ENCODE measurements at regions not wholly inside any gene's neighbourhood (a gene's known extent, or its start where the extent isn't known, plus 50 kb on each side); places are given as distances from the start of the nearest gene placed in this dataset.
"Not testable (repeated sequence)": the region's sequence is repeated elsewhere in the genome, so short reads cannot be mapped to it uniquely, and the experiment has no call there.

GRCh38 chr5:106874531-106874930 lies 796.2 kb downstream of the EFNA5 start:
- DNase-seq = no peak

DNA sequence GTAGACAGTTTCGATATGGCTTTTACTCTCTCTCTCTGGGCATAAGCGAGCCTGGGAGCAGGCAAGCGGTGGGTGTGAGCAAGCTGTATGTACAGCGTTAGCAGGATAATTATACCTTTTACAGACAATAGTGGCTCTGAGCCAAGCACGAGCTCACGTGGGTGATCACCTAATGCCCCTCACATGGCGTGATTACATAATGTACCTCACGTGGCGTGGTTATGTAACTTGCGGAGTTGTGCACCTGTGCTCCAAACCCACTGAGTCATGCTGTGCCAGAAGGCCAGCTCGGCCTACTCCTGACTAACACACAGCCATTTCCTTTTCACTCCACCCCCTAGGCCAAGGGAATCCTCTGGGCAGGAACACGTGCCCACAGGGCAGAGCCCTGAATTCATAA lies 797.2 kb downstream of the EFNA5 start:
- no peak for DNase-seq

DNA sequence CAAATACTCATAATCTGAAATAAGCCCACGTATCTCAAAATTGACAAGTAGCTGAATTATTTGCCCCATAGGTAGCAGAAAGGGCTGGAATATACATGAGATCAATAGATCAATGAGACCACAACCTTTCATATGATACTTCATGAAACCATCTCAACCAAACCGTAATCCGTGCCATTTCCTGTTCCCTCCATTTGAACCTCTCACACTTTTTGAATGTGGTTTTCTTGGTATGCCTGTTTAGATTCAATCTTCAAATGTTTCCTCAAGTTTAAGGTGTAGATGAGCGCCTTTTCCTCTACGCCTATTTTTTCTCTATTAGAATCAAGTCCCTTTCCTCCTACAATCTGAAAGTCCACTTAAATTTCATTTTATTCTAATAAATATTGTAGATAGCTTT lies 805.5 kb downstream of the EFNA5 start:
- DNase-seq = no peak

DNA sequence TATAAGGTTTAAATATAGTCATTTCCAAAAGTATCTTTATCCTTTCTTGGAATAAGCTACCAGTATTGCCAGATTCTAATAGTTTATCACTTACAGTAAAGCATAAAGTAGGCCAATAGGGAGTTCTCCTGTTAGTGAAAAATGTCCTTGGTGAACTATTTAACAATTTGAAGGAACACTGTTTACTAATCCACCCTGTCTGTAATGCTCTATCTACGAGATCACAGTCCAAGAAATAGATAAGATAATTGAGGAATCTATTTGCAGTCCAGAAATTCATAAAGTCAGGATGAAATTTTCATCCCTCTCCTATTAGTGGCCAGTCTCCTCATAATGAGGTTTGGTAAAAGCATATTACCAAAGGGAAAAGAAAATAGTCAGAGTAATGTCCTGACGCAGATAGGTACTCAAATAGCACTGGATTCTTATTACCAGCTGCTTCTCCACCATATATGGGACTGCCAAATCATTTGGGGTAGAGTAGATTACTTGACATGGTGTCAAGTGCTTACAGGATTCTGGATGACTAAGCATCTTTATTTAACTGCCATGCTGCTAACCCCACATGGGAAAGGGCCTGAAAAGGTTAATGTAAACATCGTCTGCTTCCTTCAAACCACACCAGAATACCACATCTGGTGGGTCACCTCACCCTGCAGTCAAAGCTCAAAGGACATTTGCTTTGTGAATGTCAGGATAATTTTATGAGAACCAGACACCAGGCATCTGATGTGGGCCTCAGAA lies 808.1 kb downstream of the EFNA5 start:
- DNase-seq = no peak

DNA sequence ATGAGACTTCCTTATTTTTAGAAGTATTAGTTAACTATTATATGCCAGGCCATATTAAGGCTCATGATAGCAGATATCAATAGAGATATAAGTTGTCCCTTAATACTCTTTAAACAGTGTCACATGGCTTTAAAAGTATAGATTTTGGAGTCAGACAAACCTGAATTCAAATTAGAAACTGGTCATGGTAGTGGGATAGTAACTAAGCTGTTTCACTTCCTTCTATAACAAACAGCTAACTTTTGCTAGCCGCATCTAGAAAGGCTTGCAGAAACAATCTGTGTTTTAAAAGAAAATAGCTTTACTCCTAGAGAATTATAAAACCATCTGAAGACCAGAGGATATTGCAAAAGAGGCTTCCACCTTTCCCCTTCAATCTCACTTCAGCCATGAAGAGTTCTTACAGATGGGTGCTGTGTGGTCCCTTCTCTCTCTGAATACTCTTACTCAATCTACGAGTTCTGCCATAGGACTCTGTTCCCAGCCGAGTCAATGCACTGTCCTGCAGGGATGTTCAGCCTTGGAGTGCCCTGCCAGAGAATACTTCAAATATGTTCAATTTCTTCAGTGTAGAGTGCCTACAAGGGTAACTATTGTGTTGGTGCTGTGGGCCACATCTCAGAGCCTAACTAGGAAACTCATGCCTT lies 810.2 kb downstream of the EFNA5 start:
- no peak for DNase-seq

- no peak for DNase-seq
Measured at GRCh38 chr5:106858616-106859015, 812.1 kb downstream of the EFNA5 start.

DNA sequence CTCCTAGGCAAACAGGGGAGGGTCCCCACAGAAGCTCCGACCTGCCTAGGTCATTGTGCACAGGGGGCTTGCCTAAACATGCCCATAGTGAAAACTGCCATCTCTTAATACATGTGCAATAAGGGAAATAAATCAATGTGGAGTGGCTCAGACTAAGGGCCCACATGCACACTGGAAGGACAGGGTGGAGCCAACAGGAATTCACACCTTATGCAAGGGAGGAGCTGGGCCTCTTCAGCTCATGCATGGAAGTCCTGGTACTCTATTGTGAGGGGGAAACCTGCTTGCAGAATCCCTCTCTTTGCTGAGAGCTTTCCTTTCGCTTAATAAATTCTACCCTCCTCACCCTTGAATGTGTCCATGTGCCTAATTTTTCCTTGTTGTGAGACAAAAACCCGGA lies 815.8 kb downstream of the EFNA5 start:
- no peak for DNase-seq

GRCh38 chr5:106854105-106854687 lies 816.5 kb downstream of the EFNA5 start:
- no peak for DNase-seq

DNA sequence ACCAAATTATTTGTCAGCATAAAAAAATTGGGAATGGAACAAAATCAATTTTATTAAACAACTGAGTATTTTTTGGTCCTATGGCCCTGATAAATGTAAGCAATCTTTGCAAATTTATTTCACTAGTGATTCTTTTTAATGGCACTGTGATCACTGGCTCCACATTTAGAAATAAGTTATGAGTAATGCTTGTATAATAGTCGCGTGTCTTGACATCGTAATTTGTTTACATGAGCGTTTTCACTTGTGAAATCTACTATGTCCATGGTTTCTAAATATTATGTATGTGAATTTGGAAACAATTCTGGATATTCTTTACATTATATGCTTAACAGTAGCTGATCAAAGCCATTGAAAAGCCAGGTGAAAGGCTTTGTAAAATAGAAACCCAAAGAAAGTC lies 817.5 kb downstream of the EFNA5 start:
- DNase-seq = no peak

DNA sequence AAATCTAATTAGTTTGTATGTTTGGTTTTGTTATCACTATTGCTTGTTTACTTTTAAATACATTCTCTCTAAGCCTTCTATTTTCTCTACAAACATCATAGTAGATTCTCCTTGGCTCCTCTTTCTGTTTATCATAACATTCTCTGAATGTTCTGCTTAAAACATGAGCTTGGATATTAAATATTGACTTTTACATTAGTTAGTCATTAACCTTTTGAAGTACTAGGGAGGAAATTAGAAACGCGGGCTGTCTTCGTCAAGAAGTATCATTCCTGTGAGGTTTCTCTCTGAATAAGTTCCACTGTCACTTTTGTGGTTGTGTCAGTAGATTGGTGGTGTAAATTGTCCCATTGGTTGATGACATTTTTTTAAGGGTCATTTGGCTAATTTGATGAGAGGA lies 821.5 kb downstream of the EFNA5 start:
- no peak for DNase-seq

DNA sequence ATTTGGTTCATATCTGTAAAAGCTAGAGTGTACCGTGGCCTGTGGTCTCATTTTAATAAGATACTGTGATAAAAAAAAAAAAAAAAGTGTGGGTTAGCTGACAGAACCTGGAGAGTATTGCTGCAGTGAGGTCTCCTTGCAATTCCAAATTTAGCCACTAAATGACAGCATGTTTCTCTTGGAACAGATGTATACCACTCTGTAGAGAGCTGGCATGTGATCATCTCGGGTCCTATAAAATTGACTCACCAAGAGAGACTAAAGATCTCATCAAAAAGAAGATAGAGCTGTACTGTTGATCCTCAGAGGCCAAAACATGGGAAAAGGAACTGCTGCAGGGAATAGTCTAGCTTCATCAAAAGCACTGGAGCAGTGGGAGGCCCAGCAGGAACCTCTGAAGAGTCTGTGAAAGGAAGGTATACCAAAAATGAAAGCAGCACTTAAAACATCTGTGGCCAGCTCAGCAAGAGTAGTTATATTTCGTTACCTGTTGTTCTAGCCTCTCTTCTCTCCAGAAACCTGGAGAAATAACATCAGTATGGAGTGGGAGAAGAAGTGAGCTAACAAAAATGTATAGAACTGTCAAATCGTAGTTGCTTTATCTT lies 826.8 kb downstream of the EFNA5 start:
- no peak for DNase-seq

DNA sequence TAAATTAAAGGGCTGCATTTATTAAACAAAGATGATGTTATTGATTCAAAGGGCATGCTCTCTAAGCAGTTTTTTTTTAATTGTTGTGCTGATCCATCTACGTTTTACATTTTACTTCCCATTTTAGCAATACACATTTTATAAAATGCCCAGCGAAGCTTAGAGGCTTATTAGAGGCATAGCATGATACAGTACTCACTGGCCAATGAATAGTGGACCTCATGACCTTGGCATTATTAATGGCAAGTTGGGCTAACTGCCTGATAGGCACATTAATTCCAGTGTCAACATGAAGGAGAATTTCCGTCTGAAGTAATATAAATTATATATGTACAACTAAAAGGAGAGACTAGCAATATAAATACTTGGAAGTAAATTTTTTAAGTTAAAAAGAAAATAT lies 837.2 kb downstream of the EFNA5 start:
- no peak for DNase-seq

DNA sequence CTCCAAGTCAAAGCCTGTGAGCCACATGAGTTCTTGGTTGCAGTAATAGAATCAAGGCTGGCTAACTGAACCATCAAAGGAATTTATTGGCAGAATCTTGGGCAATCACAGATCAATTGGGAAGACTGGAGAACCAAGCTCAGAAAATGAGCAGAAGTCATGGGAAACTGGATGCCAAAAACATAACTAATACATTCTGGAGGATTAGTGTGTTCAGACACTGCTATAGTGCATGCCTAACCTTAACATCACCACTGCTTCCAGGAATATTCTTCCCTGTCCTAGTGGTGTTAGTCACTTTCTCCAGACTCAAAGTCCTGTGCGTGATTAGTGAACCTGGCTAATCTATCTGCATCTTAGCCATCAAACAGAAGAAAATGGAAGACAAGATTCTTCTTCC lies 843.7 kb downstream of the EFNA5 start:
- no peak for DNase-seq

DNA sequence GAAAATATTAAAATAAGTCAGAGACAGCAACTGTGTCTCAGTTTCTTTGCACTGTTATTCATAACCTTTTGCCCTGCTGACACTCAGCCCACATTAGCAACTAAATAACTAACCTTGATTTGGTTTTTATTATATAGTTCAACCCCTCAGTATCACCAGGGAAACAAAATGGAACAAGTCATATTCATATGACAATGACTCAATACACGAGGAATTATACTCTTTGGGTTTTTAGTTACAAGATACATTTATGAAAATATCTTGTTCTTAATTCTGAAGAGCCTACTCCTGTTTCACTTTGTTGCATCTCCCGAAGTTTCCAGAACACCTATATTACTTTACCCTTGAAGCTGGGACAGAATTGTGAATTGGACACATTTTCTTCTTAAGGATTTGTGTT lies 845.4 kb downstream of the EFNA5 start:
- no peak for DNase-seq

DNA sequence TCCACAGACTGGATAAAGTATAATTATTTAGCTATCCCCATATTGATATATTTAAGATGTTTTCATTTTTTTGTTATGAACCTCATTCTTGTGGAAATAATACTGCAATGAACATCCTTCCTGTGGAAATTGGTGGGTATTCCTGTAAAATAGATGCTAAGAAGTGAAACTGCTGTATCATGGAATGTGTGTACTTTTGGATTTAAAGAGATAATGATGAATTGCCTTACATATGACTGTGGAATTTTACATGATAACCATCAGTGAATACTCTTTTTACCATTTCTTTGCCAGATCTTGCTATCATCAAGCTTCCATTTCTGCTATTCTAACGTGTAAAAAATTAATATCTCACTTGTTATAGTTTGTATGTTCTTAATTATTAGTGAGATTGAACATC lies 847.9 kb downstream of the EFNA5 start:
- no peak for DNase-seq

DNA sequence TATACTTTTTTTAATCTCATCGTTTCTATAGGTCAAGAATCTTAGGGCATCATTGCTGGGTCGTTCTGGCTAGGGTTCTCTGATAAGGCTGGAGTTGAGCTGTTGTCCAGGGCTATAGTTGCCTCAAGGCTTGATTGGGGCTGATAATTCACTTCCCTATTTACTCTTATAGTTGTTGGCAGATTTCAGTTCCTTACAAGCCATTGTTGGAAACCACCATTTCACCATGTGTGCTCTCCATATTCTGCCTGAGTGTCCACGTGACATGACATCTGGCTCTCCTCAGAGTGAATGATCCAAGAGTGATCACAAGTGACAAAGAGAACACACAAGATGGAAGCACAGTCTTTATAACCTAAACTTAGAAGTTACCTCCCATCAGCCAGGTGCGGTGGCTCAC lies 852.2 kb downstream of the EFNA5 start:
- DNase-seq = no peak

DNA sequence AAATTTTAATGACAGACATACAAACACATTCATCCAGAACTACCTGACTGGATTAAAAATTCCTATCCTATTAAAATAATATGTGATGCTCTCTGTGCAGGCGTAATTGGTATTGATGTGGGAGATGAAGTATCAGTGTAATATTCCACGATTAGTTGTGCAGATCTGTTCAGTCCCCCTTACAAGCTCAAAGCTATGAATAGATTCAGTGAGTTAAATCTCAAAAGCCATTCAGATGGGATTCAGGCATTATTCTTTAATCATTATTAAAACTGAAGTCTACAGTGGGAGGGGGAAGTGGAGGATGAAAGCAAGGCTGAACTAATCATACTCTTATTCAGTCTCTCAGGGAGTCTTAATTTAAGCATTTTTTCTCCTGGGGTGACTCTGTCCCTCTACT lies 855.8 kb downstream of the EFNA5 start:
- no peak for DNase-seq

GRCh38 chr5:106801554-106801953 lies 869.2 kb downstream of the EFNA5 start:
- DNase-seq = no peak

GRCh38 chr5:106797996-106798395 lies 872.7 kb downstream of the EFNA5 start:
- no peak for DNase-seq

DNA sequence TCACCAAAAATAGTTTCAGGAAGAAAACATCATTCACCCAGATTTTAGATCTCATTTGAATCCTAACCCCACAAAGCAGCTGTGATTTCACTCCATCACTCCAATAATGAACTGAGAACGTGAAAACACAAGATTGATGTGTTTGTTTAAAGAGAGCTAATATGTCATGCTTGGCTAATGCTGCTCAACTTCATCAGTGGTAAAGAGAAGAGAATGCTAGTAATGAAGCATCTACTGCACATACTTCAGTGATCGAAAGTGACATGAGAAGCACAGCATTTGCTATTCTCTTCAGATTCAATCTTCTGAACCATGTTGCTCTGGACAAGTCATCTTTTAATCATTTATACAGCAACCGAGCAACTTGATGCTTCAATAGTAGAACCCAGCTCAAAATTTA lies 874.7 kb downstream of the EFNA5 start:
- DNase-seq = no peak

DNA sequence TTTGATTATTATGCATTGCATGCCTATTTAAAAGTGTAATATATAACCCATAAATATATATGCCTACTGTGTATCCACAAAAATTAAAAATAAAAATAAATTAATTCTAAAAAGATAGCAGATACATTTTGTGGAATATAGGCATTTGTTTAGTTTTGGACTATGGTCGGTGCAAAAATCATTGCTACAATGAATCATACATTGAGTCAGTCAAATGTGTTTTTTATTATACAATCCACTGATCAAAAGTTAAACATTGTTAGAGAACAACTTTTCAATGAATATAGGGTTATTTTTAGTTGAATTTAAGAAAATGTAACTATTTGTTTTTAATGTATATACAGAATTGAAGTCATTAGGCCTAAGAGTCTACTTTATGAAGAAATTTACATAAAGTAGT lies 885.9 kb downstream of the EFNA5 start:
- DNase-seq = no peak

DNA sequence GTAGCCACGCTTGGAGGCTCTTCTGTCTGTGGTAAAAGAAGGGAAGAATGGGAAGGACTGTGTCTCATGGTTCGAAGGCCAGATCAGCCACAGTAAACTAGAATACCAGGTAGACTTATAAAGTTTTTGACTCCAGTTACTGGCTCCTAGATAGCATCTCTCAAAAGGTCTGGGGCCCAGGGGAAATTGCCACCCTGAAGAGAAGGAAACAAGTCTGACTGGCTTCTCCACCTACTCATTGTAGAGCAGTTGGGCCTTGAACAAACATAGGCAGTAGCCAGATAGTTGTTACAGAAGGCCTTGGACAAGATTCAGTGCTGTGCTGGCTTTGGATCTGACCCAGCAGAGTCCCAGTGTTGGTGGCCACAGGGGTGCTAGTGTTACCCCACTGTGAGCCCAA lies 890.4 kb downstream of the EFNA5 start:
- no peak for DNase-seq

- DNase-seq = not testable (repeated sequence)
Measured at GRCh38 chr5:106776515-106776914, 894.2 kb downstream of the EFNA5 start.

GRCh38 chr5:106768392-106768791 lies 902.3 kb downstream of the EFNA5 start:
- DNase-seq = no peak

Measured in stimulated activated CD4-positive, alpha-beta T cell treated with anti-CD3 and anti-CD28 coated beads, Interleukin-2, amount 100 ng/mL, for 24 hours (primary cell).